ENCODE measurements at regions not wholly inside any gene's neighbourhood (a gene's known extent, or its start where the extent isn't known, plus 50 kb on each side); places are given as distances from the start of the nearest gene placed in this dataset.

DNA sequence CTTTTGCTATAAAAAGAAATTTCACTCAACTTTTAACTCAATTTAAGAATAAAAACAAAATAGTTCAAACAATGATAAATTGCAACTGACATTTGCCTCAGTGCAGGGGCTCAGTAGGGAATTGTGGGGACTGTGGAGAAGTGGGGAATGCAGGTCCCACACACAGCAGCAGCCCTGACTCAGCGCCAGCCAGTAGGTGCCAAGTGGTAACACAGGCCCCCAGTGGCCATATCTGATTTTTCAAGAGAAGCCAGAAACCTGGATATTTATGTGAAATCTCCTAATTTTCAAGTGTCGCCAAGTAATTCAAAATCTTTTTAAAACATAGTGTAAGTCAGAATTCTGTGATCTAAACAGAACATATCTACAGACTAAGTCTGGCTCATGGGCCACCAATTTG lies 186.3 kb downstream of the EN1 start:
- WGBS, 2 donors: 91 to 94% methylated on average over 2 of the region's 2 CpGs
- no peaks in the 10 kb centered on the region for H3K9me3 ChIP-seq (ENCODE audit: control insufficient read depth in 2 of 2, insufficient read depth in 1 of 2, low read depth in 1 of 2, low read length in 1 of 2)
- no peaks in the 10 kb centered on the region for H3K27me3 ChIP-seq (ENCODE audit: control insufficient read depth in 1 of 2, insufficient read depth in 2 of 2, low read length in 2 of 2)
- no peaks in the 10 kb centered on the region for H3K36me3 ChIP-seq (ENCODE audit: control insufficient read depth in 2 of 2, insufficient read depth in 2 of 2, low read length in 1 of 2)
- H3K4me1 ChIP-seq (ENCODE audit: control insufficient read depth in 2 of 2, insufficient read depth in 2 of 2, low read length in 1 of 2): no peaks in the 10 kb centered on the region
- no peak overlapping the region for H3K27ac ChIP-seq (ENCODE audit: low read depth in 2 of 2, low read length in 1 of 2)
- H3K4me3 ChIP-seq (ENCODE audit: low read depth in 1 of 2, low read length in 2 of 2): no peak overlapping the region

DNA sequence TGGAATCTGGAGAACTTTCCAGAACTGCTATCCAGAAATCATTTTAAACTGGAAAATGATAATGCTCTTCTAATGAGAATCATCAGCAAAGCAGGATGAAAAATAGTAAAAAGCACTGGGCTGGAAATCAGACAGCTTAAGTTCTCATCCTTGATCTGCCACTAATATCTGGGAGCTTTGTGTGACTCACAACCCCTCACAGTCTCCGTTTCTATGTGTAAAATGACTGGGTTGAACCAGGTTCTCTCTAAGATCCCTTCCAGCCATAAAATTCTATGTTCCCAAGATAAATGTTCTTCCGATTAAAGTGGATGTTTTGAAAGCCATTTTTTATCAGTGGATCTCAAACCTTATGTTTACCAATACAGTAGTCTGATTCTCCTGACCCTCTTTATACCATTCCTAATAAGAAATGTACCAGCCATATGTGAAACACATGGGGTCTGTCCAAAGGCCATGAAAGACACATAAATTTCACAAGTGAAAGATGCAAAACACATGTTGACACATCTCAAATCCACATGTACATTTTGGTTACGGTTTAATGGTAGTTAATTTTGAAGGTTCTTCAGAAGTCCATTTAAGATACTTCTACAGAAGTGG lies 188.8 kb downstream of the EN1 start:
- Histone ChIP-seq H3K4me1 (ENCODE audit: control insufficient read depth in 2 of 2, insufficient read depth in 2 of 2, low read length in 1 of 2) (no peaks in the 10 kb centered on the region), H3K27me3 (ENCODE audit: control insufficient read depth in 1 of 2, insufficient read depth in 2 of 2, low read length in 2 of 2) (no peaks in the 10 kb centered on the region)
- 75 to 79% methylated on average over 3 of the region's 3 CpGs for WGBS, 2 donors

DNA sequence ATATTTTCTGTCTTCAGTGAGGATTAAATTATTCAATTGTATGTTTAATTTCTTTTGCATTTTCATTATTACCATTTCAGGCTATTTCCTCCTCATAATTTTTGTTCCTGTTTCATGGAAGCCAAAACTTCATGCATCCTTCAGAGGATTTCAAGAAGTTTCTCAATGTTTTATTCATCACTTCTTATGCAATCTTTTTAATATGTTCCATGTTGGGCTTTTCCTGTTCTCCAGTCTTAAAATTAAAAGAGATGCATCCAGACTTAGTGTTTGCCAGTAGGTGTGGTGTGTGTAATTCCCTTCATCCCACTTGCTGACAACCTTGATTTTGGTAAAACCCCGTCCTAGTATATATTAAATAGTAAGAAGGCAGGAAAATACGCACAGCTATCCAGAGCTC lies 190.0 kb downstream of the EN1 start:
- Histone ChIP-seq H3K27ac (ENCODE audit: low read depth in 2 of 2, low read length in 1 of 2) (no peak overlapping the region), H3K27me3 (ENCODE audit: control insufficient read depth in 1 of 2, insufficient read depth in 2 of 2, low read length in 2 of 2) (no peaks in the 10 kb centered on the region), H3K4me3 (ENCODE audit: low read depth in 1 of 2, low read length in 2 of 2) (no peak overlapping the region), H3K36me3 (ENCODE audit: control insufficient read depth in 2 of 2, insufficient read depth in 2 of 2, low read length in 1 of 2) (no peaks in the 10 kb centered on the region), H3K4me1 (ENCODE audit: control insufficient read depth in 2 of 2, insufficient read depth in 2 of 2, low read length in 1 of 2) (no peaks in the 10 kb centered on the region), H3K9me3 (ENCODE audit: control insufficient read depth in 2 of 2, insufficient read depth in 1 of 2, low read depth in 1 of 2, low read length in 1 of 2) (peaks cover 0 to 2% of the 10 kb centered on the region in 2 donors)
- WGBS, 2 donors: 86 to 87% methylated on average over 2 of the region's 2 CpGs

More for the DNA sequence above, 188.8 kb downstream of the EN1 start:
- no peak overlapping the region for H3K27ac ChIP-seq (ENCODE audit: low read depth in 2 of 2, low read length in 1 of 2)
- H3K9me3 ChIP-seq (ENCODE audit: control insufficient read depth in 2 of 2, insufficient read depth in 1 of 2, low read depth in 1 of 2, low read length in 1 of 2): no peaks in the 10 kb centered on the region
- H3K4me3 ChIP-seq (ENCODE audit: low read depth in 1 of 2, low read length in 2 of 2): no peak overlapping the region
- no peaks in the 10 kb centered on the region for H3K36me3 ChIP-seq (ENCODE audit: control insufficient read depth in 2 of 2, insufficient read depth in 2 of 2, low read length in 1 of 2)

DNA sequence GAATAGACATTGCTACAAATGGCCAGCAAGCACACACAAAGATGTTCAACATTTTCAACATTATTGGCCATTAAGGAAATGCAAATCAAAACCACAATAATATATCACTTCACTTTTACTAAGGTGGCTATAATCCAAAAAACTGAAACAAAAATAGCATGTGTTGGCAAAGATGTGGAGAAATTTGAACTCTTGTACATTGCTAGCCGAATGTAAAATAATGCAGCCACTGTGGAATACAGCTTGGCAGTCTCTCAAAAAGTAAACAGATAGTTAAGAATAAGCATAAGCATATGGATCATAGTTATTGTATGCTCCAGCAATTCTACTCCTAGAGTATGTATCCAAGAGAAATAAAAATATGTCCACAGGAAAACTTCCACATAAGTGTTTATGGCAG lies 192.5 kb downstream of the EN1 start:
- WGBS, 2 donors: 54 to 57% methylated on average over 1 of the region's 1 CpG
- Histone ChIP-seq H3K9me3 (ENCODE audit: control insufficient read depth in 2 of 2, insufficient read depth in 1 of 2, low read depth in 1 of 2, low read length in 1 of 2) (peaks cover 0 to 2% of the 10 kb centered on the region in 2 donors), H3K36me3 (ENCODE audit: control insufficient read depth in 2 of 2, insufficient read depth in 2 of 2, low read length in 1 of 2) (no peaks in the 10 kb centered on the region), H3K4me3 (ENCODE audit: low read depth in 1 of 2, low read length in 2 of 2) (no peak overlapping the region), H3K27ac (ENCODE audit: low read depth in 2 of 2, low read length in 1 of 2) (no peak overlapping the region), H3K4me1 (ENCODE audit: control insufficient read depth in 2 of 2, insufficient read depth in 2 of 2, low read length in 1 of 2) (no peaks in the 10 kb centered on the region), H3K27me3 (ENCODE audit: control insufficient read depth in 1 of 2, insufficient read depth in 2 of 2, low read length in 2 of 2) (no peaks in the 10 kb centered on the region)

DNA sequence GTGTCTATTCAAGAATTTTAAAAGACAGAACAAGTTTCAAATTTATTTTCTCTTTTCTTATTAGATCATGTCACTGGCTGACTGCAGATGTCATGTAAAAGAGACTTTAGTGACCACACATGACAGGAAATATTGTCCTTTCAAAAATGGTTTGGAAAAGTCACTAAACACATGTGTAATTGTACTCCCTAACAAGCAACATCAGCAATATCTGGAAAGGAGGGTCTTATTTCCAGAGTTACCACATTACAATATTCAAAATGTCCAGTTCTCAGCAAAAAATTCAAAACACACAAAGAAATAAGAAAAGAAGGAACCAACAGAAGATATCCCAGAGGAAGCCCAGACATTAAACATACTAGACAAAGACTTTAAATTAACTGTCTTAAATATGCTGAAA lies 197.1 kb downstream of the EN1 start:
- Histone ChIP-seq H3K36me3 (ENCODE audit: control insufficient read depth in 2 of 2, insufficient read depth in 2 of 2, low read length in 1 of 2) (no peaks in the 10 kb centered on the region), H3K9me3 (ENCODE audit: control insufficient read depth in 2 of 2, insufficient read depth in 1 of 2, low read depth in 1 of 2, low read length in 1 of 2) (peaks cover 0 to 2% of the 10 kb centered on the region in 2 donors)

DNA sequence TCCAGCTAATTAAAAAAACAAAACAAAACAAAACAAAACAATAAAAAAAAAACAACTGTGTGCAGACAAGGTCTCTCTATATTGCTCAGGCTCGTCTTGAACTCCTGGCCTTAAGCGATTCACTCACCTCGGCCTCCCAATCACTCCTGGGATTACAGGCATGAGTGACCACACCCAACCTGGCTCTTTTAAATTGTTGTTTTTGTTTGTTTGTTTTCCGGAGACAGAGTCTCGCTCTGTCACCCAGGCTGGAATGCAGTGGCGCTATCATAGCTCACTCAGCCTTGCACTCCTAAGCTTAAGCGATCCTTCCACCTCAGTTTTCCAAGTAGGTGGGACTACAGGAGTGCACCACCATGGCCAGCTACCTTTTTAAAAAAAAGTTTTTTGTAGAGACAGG lies 201.6 kb downstream of the EN1 start:
- Histone ChIP-seq H3K9me3 (ENCODE audit: control insufficient read depth in 2 of 2, insufficient read depth in 1 of 2, low read depth in 1 of 2, low read length in 1 of 2) (no peaks in the 10 kb centered on the region), H3K4me1 (ENCODE audit: control insufficient read depth in 2 of 2, insufficient read depth in 2 of 2, low read length in 1 of 2) (no peaks in the 10 kb centered on the region), H3K27me3 (ENCODE audit: control insufficient read depth in 1 of 2, insufficient read depth in 2 of 2, low read length in 2 of 2) (no peaks in the 10 kb centered on the region), H3K4me3 (ENCODE audit: low read depth in 1 of 2, low read length in 2 of 2) (no peak overlapping the region), H3K36me3 (ENCODE audit: control insufficient read depth in 2 of 2, insufficient read depth in 2 of 2, low read length in 1 of 2) (no peaks in the 10 kb centered on the region), H3K27ac (ENCODE audit: low read depth in 2 of 2, low read length in 1 of 2) (no peak overlapping the region)
- WGBS, 2 donors: 64 to 68% methylated on average over 7 of the region's 7 CpGs

More for the DNA sequence above, 197.1 kb downstream of the EN1 start:
- Histone ChIP-seq H3K27ac (ENCODE audit: low read depth in 2 of 2, low read length in 1 of 2) (no peak overlapping the region), H3K27me3 (ENCODE audit: control insufficient read depth in 1 of 2, insufficient read depth in 2 of 2, low read length in 2 of 2) (no peaks in the 10 kb centered on the region), H3K4me1 (ENCODE audit: control insufficient read depth in 2 of 2, insufficient read depth in 2 of 2, low read length in 1 of 2) (no peaks in the 10 kb centered on the region), H3K4me3 (ENCODE audit: low read depth in 1 of 2, low read length in 2 of 2) (no peak overlapping the region)

DNA sequence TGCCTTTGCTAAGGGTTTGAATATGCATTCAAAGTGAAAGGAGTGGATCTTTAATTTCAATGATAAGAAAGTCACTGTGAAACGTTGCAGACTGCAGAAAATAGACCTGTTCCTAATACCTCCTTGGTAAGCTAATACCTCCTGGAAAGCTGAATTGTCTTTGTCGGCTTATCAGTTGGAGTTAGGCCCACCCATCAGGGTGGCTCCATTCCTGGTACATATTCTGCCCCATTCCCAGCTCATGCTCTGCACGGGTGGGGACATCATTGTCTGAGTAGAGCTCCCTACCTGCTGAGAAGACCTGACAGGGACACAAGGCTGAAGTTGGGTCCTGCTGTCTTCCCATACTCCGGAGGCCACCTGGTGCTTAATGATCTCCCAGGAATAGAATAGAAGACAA lies 203.3 kb downstream of the EN1 start:
- 32 to 35% methylated on average over 4 of the region's 4 CpGs for WGBS, 2 donors
- Histone ChIP-seq H3K27me3 (ENCODE audit: control insufficient read depth in 1 of 2, insufficient read depth in 2 of 2, low read length in 2 of 2) (no peaks in the 10 kb centered on the region), H3K9me3 (ENCODE audit: control insufficient read depth in 2 of 2, insufficient read depth in 1 of 2, low read depth in 1 of 2, low read length in 1 of 2) (no peaks in the 10 kb centered on the region), H3K27ac (ENCODE audit: low read depth in 2 of 2, low read length in 1 of 2) (no peak overlapping the region), H3K4me3 (ENCODE audit: low read depth in 1 of 2, low read length in 2 of 2) (no peak overlapping the region), H3K4me1 (ENCODE audit: control insufficient read depth in 2 of 2, insufficient read depth in 2 of 2, low read length in 1 of 2) (no peaks in the 10 kb centered on the region), H3K36me3 (ENCODE audit: control insufficient read depth in 2 of 2, insufficient read depth in 2 of 2, low read length in 1 of 2) (no peaks in the 10 kb centered on the region)

DNA sequence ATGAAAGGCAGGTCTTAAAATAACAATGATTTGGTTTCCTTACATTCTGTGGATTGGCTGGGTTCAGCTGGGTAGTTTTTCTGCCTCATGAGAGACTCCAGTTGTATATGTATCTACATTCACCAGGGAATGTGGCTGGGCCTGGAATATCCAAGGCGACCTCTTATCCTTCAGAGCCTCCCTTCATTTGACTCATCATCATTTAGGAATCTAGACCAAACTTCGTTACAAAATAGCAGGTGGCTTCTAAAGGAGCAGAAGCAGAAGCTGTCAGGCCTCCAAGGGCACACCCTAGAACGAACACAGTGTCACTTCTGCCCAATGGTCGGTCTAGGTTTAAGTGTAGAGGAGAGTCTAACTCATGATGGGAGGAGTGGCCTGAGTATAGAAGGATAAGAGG lies 204.2 kb downstream of the EN1 start:
- no peaks in the 10 kb centered on the region for H3K27me3 ChIP-seq (ENCODE audit: control insufficient read depth in 1 of 2, insufficient read depth in 2 of 2, low read length in 2 of 2)
- 63 to 71% methylated on average over 4 of the region's 4 CpGs for WGBS, 2 donors
- no peaks in the 10 kb centered on the region for H3K9me3 ChIP-seq (ENCODE audit: control insufficient read depth in 2 of 2, insufficient read depth in 1 of 2, low read depth in 1 of 2, low read length in 1 of 2)
- H3K4me3 ChIP-seq (ENCODE audit: low read depth in 1 of 2, low read length in 2 of 2): no peak overlapping the region
- no peaks in the 10 kb centered on the region for H3K4me1 ChIP-seq (ENCODE audit: control insufficient read depth in 2 of 2, insufficient read depth in 2 of 2, low read length in 1 of 2)
- H3K36me3 ChIP-seq (ENCODE audit: control insufficient read depth in 2 of 2, insufficient read depth in 2 of 2, low read length in 1 of 2): no peaks in the 10 kb centered on the region
- H3K27ac ChIP-seq (ENCODE audit: low read depth in 2 of 2, low read length in 1 of 2): no peak overlapping the region

DNA sequence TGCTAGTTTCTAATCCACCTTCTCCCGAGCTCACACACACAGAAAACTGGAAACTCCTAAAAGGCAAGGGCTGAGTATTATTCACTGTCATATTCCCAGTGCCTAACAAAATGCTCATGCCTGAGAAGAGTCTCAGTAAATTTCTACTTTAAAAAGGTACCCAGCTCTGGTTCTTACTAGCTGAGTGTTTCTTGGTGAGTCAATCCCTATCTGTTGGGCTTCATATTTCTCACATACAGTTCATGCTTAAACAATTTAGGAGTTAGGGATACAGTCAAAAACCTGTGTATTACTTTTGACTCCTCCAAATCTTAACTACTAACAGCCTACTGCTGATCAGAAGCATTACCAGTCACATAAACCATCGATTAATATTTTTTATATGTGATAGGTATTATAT lies 204.9 kb downstream of the EN1 start:
- Histone ChIP-seq H3K4me1 (ENCODE audit: control insufficient read depth in 2 of 2, insufficient read depth in 2 of 2, low read length in 1 of 2) (no peaks in the 10 kb centered on the region), H3K4me3 (ENCODE audit: low read depth in 1 of 2, low read length in 2 of 2) (no peak overlapping the region), H3K27ac (ENCODE audit: low read depth in 2 of 2, low read length in 1 of 2) (no peak overlapping the region), H3K9me3 (ENCODE audit: control insufficient read depth in 2 of 2, insufficient read depth in 1 of 2, low read depth in 1 of 2, low read length in 1 of 2) (no peaks in the 10 kb centered on the region), H3K36me3 (ENCODE audit: control insufficient read depth in 2 of 2, insufficient read depth in 2 of 2, low read length in 1 of 2) (no peaks in the 10 kb centered on the region), H3K27me3 (ENCODE audit: control insufficient read depth in 1 of 2, insufficient read depth in 2 of 2, low read length in 2 of 2) (no peaks in the 10 kb centered on the region)
- 64 to 73% methylated on average over 2 of the region's 2 CpGs for WGBS, 2 donors

DNA sequence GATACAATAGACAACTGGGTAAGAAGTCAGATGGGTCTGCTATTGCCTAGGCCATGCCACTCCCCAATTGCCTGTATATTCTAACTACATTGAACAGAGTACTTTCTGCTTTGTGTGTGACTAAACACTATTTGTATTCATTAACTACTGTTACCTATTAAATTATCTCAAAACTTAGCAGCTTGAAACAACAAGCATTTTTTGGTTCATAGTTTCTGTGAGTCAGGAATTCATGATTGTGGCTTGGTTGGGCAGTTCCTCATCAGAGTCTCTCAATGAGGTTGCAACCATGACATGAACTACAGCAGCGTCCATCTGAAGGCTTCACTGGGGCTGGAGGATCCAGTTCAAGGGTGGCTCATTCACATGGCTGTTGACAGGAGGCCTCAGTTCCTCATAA lies 205.7 kb downstream of the EN1 start:
- no peaks in the 10 kb centered on the region for H3K27me3 ChIP-seq (ENCODE audit: control insufficient read depth in 1 of 2, insufficient read depth in 2 of 2, low read length in 2 of 2)
- H3K9me3 ChIP-seq (ENCODE audit: control insufficient read depth in 2 of 2, insufficient read depth in 1 of 2, low read depth in 1 of 2, low read length in 1 of 2): no peaks in the 10 kb centered on the region
- H3K36me3 ChIP-seq (ENCODE audit: control insufficient read depth in 2 of 2, insufficient read depth in 2 of 2, low read length in 1 of 2): no peaks in the 10 kb centered on the region
- no peak overlapping the region for H3K27ac ChIP-seq (ENCODE audit: low read depth in 2 of 2, low read length in 1 of 2)
- no peak overlapping the region for H3K4me3 ChIP-seq (ENCODE audit: low read depth in 1 of 2, low read length in 2 of 2)
- H3K4me1 ChIP-seq (ENCODE audit: control insufficient read depth in 2 of 2, insufficient read depth in 2 of 2, low read length in 1 of 2): no peaks in the 10 kb centered on the region
- WGBS, 2 donors: 53 to 57% methylated on average over 1 of the region's 1 CpG
